ENCODE measurements at regions not wholly inside any gene's neighbourhood (a gene's known extent, or its start where the extent isn't known, plus 50 kb on each side); places are given as distances from the start of the nearest gene placed in this dataset.

DNA sequence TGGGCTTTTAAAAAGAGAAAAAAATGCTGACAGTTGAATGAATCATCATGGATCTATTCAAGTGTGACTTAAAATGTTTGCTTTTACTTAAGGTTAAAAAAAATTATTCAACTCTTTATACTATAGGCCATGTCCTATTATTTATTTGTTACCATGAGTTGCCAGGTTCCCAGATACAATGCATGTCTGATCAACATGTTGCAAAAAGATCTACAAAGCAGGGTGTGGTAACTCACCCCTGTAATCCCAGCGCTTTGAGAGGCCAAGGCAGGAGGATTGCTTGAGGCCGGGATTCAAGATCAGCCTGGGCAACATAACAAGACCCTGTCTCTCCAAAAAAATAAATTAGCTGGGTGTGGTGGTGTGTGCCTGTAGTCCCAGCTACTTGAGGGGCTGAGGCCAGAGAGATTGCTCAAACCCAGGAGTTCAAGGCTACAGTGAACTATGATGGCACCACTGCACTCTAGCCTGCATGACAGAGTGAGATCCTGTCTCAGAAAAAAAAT, 460.8 kb downstream of the BCAT1 start:
- Histone ChIP-seq H2AK5ac (ENCODE audit: low read depth, low read length) (peak overlapping the region; percentile 20; the same call in 1 of the 2 replicates), H3K9me1 (ENCODE audit: insufficient read depth, low read length) (peaks cover 6% of the 10 kb centered on the region; the same call in 1 of the 2 replicates), H4K8ac (ENCODE audit: low read depth in 2 of 2, low read length in 2 of 2) (peak overlapping the region in 1 of 2 experiments; percentile 34; a peak in 1 of 4 replicates), H3K27me3 (ENCODE audit: control insufficient read depth, insufficient read depth, low read length) (no peaks in the 10 kb centered on the region), H3K4ac (ENCODE audit: low read depth, low read length) (peak overlapping the region; percentile 45; the same call in 1 of the 2 replicates), H3K18ac (ENCODE audit: low read depth, low read length) (no peak overlapping the region), H3K9ac (ENCODE audit: low read depth, low read length) (no peak overlapping the region), H3K79me1 (ENCODE audit: low read depth in 1 of 2, low read length in 2 of 2) (peaks cover 21 to 23% of the 10 kb centered on the region in 2 experiments), H3K27ac (ENCODE audit: insufficient read depth, low read length) (peak overlapping the region; percentile 33; the same call in 1 of the 2 replicates), H3K23ac (ENCODE audit: low read depth, low read length) (no peak overlapping the region), H3K14ac (replicated peaks; ENCODE audit: low read depth, low read length) (no peak overlapping the region), H2BK15ac (ENCODE audit: low read depth, low read length) (no peak overlapping the region), H2BK20ac (ENCODE audit: low read depth, low read length) (no peak overlapping the region), H2AK9ac (replicated peaks; ENCODE audit: low read depth, low read length, poor library complexity) (no peak overlapping the region), H3K4me2 (ENCODE audit: low read depth, low read length) (no peak overlapping the region), H4K20me1 (ENCODE audit: insufficient read depth, low read length) (no peaks in the 10 kb centered on the region), H3K56ac (ENCODE audit: extremely low read depth, insufficient read depth, low read length) (no peak overlapping the region), H2BK120ac (ENCODE audit: low read depth, low read length) (peak overlapping the region; percentile 37; the same call in 1 of the 2 replicates), H2AFZ (replicated peaks; ENCODE audit: low read length, poor library complexity) (no peak overlapping the region), H3K4me1 (ENCODE audit: control insufficient read depth, insufficient read depth, low read length) (peaks cover 10% of the 10 kb centered on the region; the same call in 1 of the 2 replicates), H3K9me3 (ENCODE audit: control insufficient read depth, insufficient read depth, low read length) (no peaks in the 10 kb centered on the region), H3K36me3 (ENCODE audit: control insufficient read depth, insufficient read depth, low read length) (no peaks in the 10 kb centered on the region), H3K4me3 (ENCODE audit: insufficient read depth, low read depth, low read length) (no peak overlapping the region), H4K5ac (ENCODE audit: low read depth, low read length) (no peak overlapping the region), H4K91ac (ENCODE audit: insufficient read depth, low read depth, low read length) (peak overlapping the region; percentile 45; the same call in 1 of the 2 replicates), H2BK5ac (ENCODE audit: low read depth, low read length, poor library complexity, severe bottlenecking) (peak overlapping the region; percentile 52)
- DNase-seq: peak; percentile 32
- no TSS peak for BruUV-seq (replicated peaks)
- peak; percentile 61 for ATAC-seq (ENCODE audit: low read depth)
- ChIA-PET POLR2A (ENCODE audit: unreplicated experiment) (no interaction called here), CTCF (no interaction called here)
- dilution Hi-C loops (cut with HindIII; ENCODE audit: low sequenced_read_pairs, unreplicated experiment): no loop called here
- WGBS, 2 experiments (ENCODE audit: extremely low coverage in 2 of 2, insufficient read length in 1 of 2): no CpG with 5 or more reads among the region's 2 CpGs
- intact Hi-C loops (cut with micrococcal nuclease): no loop called here
- in situ Hi-C loops (cut with MboI; ENCODE audit: low sequenced_read_pairs): no loop called here
- TF ChIP-seq RAD21 (IDR thresholded peaks at IDR 0.05; ENCODE audit: low read length): no peak
- peak; percentile 56; the same call in 1 of the 2 replicates for TF ChIP-seq MAFK (IDR thresholded peaks at IDR 0.05; ENCODE audit: low read depth, low read length)

All from IMR-90 (cell line).